ENCODE measurements at regions not wholly inside any gene's neighbourhood (a gene's known extent, or its start where the extent isn't known, plus 50 kb on each side); places are given as distances from the start of the nearest gene placed in this dataset.
A peak's percentile ranks its signal among the peaks of the same experiment; 100 is the strongest.
"Not testable (repeated sequence)": the region's sequence is repeated elsewhere in the genome, so short reads cannot be mapped to it uniquely, and the experiment has no call there.

GRCh38 chr5:96492459-96493047, 59.5 kb upstream of the PCSK1 start:
- TF ChIP-seq GLIS1 (tag by site-specific recombination; IDR thresholded peaks at IDR 0.05) (no peak), ZNF248 (tag by site-specific recombination; IDR thresholded peaks at IDR 0.05) (no peak), GFI1B (tag by site-specific recombination; IDR thresholded peaks at IDR 0.05) (no peak), ZSCAN18 (tag by site-specific recombination; IDR thresholded peaks at IDR 0.05) (no peak)

GRCh38 chr5:96493219-96493790, 60.3 kb upstream of the PCSK1 start:
- ChIA-PET CTCF (no interaction called here), POLR2A (no interaction called here)
- Histone ChIP-seq H3K27ac (ENCODE audit: extremely low read depth, low read depth, low read length) (no peak overlapping the region), H3K9me3 (ENCODE audit: control insufficient read depth, insufficient read depth, low read depth, low read length) (no peaks in the 10 kb centered on the region), H3K36me3 (ENCODE audit: control insufficient read depth in 2 of 2, insufficient read depth in 1 of 2, low read length in 2 of 2) (no peaks in the 10 kb centered on the region), H3K4me1 (ENCODE audit: control insufficient read depth, insufficient read depth, low read length) (no peaks in the 10 kb centered on the region), H3K4me3 (ENCODE audit: low read depth, low read length) (no peak overlapping the region)
- TF ChIP-seq ZNF791 (tag by site-specific recombination; IDR thresholded peaks at IDR 0.05), result no peak
- peak; percentile 53 for TF ChIP-seq ZIC2 (tag by site-specific recombination; IDR thresholded peaks at IDR 0.05)
- TF ChIP-seq ZBTB11 (tag by site-specific recombination; conservative IDR thresholded peaks at IDR 0.05; ENCODE audit: low read depth), result peak; percentile 73

More at GRCh38 chr5:96492459-96493047, 59.5 kb upstream of the PCSK1 start:
- H3K4me1 ChIP-seq (ENCODE audit: control insufficient read depth, insufficient read depth, low read length), result no peaks in the 10 kb centered on the region
- no peak overlapping the region for H3K27ac ChIP-seq (ENCODE audit: extremely low read depth, low read depth, low read length)
- H3K4me3 ChIP-seq (ENCODE audit: low read depth, low read length), result no peak overlapping the region
- ChIA-PET POLR2A (no interaction called here), CTCF (no interaction called here)
- no peaks in the 10 kb centered on the region for H3K9me3 ChIP-seq (ENCODE audit: control insufficient read depth, insufficient read depth, low read depth, low read length)
- no peaks in the 10 kb centered on the region for H3K36me3 ChIP-seq (ENCODE audit: control insufficient read depth in 2 of 2, insufficient read depth in 1 of 2, low read length in 2 of 2)

- H3K36me3 ChIP-seq (ENCODE audit: control insufficient read depth in 2 of 2, insufficient read depth in 1 of 2, low read length in 2 of 2); POLR2A ChIA-PET; CTCF ChIA-PET; H3K4me3 ChIP-seq (ENCODE audit: low read depth, low read length); H3K27ac ChIP-seq (ENCODE audit: extremely low read depth, low read depth, low read length); H3K9me3 ChIP-seq (ENCODE audit: control insufficient read depth, insufficient read depth, low read depth, low read length); H3K4me1 ChIP-seq (ENCODE audit: control insufficient read depth, insufficient read depth, low read length): not testable (repeated sequence)
- peak; percentile 76 for TF ChIP-seq ZNF146 (tag by site-specific recombination; IDR thresholded peaks at IDR 0.05)
Observed at GRCh38 chr5:96495412-96495811, 62.4 kb upstream of the PCSK1 start.

- H3K27ac ChIP-seq (ENCODE audit: extremely low read depth, low read depth, low read length); POLR2A ChIA-PET; H3K9me3 ChIP-seq (ENCODE audit: control insufficient read depth, insufficient read depth, low read depth, low read length); H3K4me1 ChIP-seq (ENCODE audit: control insufficient read depth, insufficient read depth, low read length); CTCF ChIA-PET; H3K4me3 ChIP-seq (ENCODE audit: low read depth, low read length); H3K36me3 ChIP-seq (ENCODE audit: control insufficient read depth in 2 of 2, insufficient read depth in 1 of 2, low read length in 2 of 2): not testable (repeated sequence)
- TF ChIP-seq ZNF146 (tag by site-specific recombination; IDR thresholded peaks at IDR 0.05), result peak; percentile 61; the same call in 1 of the 2 replicates
Observed at GRCh38 chr5:96497027-96497426, 64.0 kb upstream of the PCSK1 start.

GRCh38 chr5:96499753-96500345, 66.8 kb upstream of the PCSK1 start:
- H3K4me3 ChIP-seq (ENCODE audit: low read depth, low read length), result no peak overlapping the region
- no peak overlapping the region for H3K27ac ChIP-seq (ENCODE audit: extremely low read depth, low read depth, low read length)
- H3K9me3 ChIP-seq (ENCODE audit: control insufficient read depth, insufficient read depth, low read depth, low read length), result no peaks in the 10 kb centered on the region
- H3K4me1 ChIP-seq (ENCODE audit: control insufficient read depth, insufficient read depth, low read length), result no peaks in the 10 kb centered on the region
- ChIA-PET POLR2A (no interaction called here), CTCF (no interaction called here)
- no peaks in the 10 kb centered on the region for H3K36me3 ChIP-seq (ENCODE audit: control insufficient read depth in 2 of 2, insufficient read depth in 1 of 2, low read length in 2 of 2)
- TF ChIP-seq ZNF544 (tag by site-specific recombination; IDR thresholded peaks at IDR 0.05) (no peak), ZNF654 (tag by site-specific recombination; IDR thresholded peaks at IDR 0.05; ENCODE audit: low read depth) (no peak), ZNF776 (tag by site-specific recombination; IDR thresholded peaks at IDR 0.05; ENCODE audit: borderline replicate concordance) (no peak), ZNF23 (tag by site-specific recombination; IDR thresholded peaks at IDR 0.05; ENCODE audit: borderline replicate concordance) (no peak), AEBP2 (tag by site-specific recombination; IDR thresholded peaks at IDR 0.05; ENCODE audit: borderline replicate concordance) (no peak), ZNF132 (tag by site-specific recombination; IDR thresholded peaks at IDR 0.05; ENCODE audit: borderline replicate concordance) (no peak), ZNF175 (tag by site-specific recombination; IDR thresholded peaks at IDR 0.05) (no peak), ZNF391 (tag by site-specific recombination; IDR thresholded peaks at IDR 0.05; ENCODE audit: borderline replicate concordance, low read depth) (no peak), ZNF423 (tag by site-specific recombination; IDR thresholded peaks at IDR 0.05) (no peak), ZNF404 (tag by site-specific recombination; IDR thresholded peaks at IDR 0.05) (no peak)
